Right atrium auricular region (tissue), 2 donors: ENCODE measurements at regions not wholly inside any gene's neighbourhood (a gene's known extent, or its start where the extent isn't known, plus 50 kb on each side); places are given as distances from the start of the nearest gene placed in this dataset.

Experiments
- DNase-seq: peaks from one replicate; pipeline ENCODE4 v3.0.0-alpha.2; 2019; ENCODE audit warnings: low spot score
- H3K27ac ChIP-seq, 2 donors: fragments of 200-600 bp; sonication (generic); 1 replicate in 1 of 2; 2 replicates in 1 of 2; pipeline ENCODE4 v1.5.1; 2016 to 2019
- H3K27me3 ChIP-seq, 2 donors: fragments of 200-600 bp; sonication (generic); one replicate each; pipeline versions ENCODE4 v1.5.1 to v1.6.0; 2017 to 2019
- H3K36me3 ChIP-seq: fragments of 200-600 bp; sonication (generic); one replicate; pipeline ENCODE4 v1.5.1; 2016
- H3K4me1 ChIP-seq, 2 donors: fragments of 200-600 bp; sonication (generic); one replicate each; pipeline versions ENCODE4 v1.5.1 to v1.6.0; 2017 to 2019
- H3K4me3 ChIP-seq, 2 donors: fragments of 200-600 bp; sonication (generic); 1 replicate in 1 of 2; 2 replicates in 1 of 2; pipeline ENCODE4 v1.5.1; 2017 to 2019; ENCODE audit warnings: mild to moderate bottlenecking in 1 of 2, moderate library complexity in 1 of 2
- H3K9me3 ChIP-seq, 2 donors: fragments of 200-600 bp; sonication (generic); one replicate each; pipeline ENCODE4 v1.5.1; 2019
- CTCF ChIP-seq, 2 donors: fragments of 200-600 bp; sonication (generic); IDR thresholded peaks; one replicate each; pipeline ENCODE4 v1.5.1; 2019; ENCODE audit warnings: antibody characterized with exemption in 2 of 2

- no peak for TF ChIP-seq CTCF (IDR thresholded peaks at IDR 0.05)
- Histone ChIP-seq H3K27me3 (no peaks in the 10 kb centered on the region), H3K4me1 (no peaks in the 10 kb centered on the region), H3K4me3 (no peak overlapping the region), H3K36me3 (no peaks in the 10 kb centered on the region), H3K9me3 (no peaks in the 10 kb centered on the region), H3K27ac (no peak overlapping the region)
- no peak for DNase-seq
These were observed 124.9 kb upstream of the OLIG2 start for GRCh38 chr21:32900814-32901213.

GRCh38 chr21:32907521-32907920, 118.2 kb upstream of the OLIG2 start:
- no peak overlapping the region for H3K27ac ChIP-seq
- no peaks in the 10 kb centered on the region for H3K9me3 ChIP-seq
- no peaks in the 10 kb centered on the region for H3K27me3 ChIP-seq
- H3K4me3 ChIP-seq: no peak overlapping the region
- no peak for TF ChIP-seq CTCF (IDR thresholded peaks at IDR 0.05)
- no peaks in the 10 kb centered on the region for H3K36me3 ChIP-seq
- no peaks in the 10 kb centered on the region for H3K4me1 ChIP-seq
- no peak for DNase-seq

- H3K36me3 ChIP-seq: no peaks in the 10 kb centered on the region
- no peak for DNase-seq
These were observed 117.2 kb upstream of the OLIG2 start for GRCh38 chr21:32908534-32908933.

GRCh38 chr21:32909393-32909792, 116.3 kb upstream of the OLIG2 start:
- no peak for DNase-seq
- no peak for TF ChIP-seq CTCF (IDR thresholded peaks at IDR 0.05)
- no peaks in the 10 kb centered on the region for H3K27me3 ChIP-seq

More at GRCh38 chr21:32908534-32908933, 117.2 kb upstream of the OLIG2 start:
- Histone ChIP-seq H3K4me3 (no peak overlapping the region), H3K27me3 (no peaks in the 10 kb centered on the region), H3K27ac (no peak overlapping the region), H3K9me3 (no peaks in the 10 kb centered on the region), H3K4me1 (no peaks in the 10 kb centered on the region)
- no peak for TF ChIP-seq CTCF (IDR thresholded peaks at IDR 0.05)

GRCh38 chr21:32914424-32915039, 111.2 kb upstream of the OLIG2 start:
- no peak for TF ChIP-seq CTCF (IDR thresholded peaks at IDR 0.05)
- no peak for DNase-seq

More at GRCh38 chr21:32909393-32909792, 116.3 kb upstream of the OLIG2 start:
- H3K36me3 ChIP-seq: no peaks in the 10 kb centered on the region
- no peaks in the 10 kb centered on the region for H3K4me1 ChIP-seq
- no peaks in the 10 kb centered on the region for H3K9me3 ChIP-seq
- H3K27ac ChIP-seq: no peak overlapping the region
- H3K4me3 ChIP-seq: no peak overlapping the region

GRCh38 chr21:32915099-32915498, 110.6 kb upstream of the OLIG2 start:
- Histone ChIP-seq H3K36me3 (no peaks in the 10 kb centered on the region), H3K4me3 (no peak overlapping the region), H3K27me3 (no peaks in the 10 kb centered on the region), H3K27ac (no peak overlapping the region), H3K9me3 (peaks cover 0 to 7% of the 10 kb centered on the region in 2 donors), H3K4me1 (no peaks in the 10 kb centered on the region)
- TF ChIP-seq CTCF (IDR thresholded peaks at IDR 0.05): no peak
- no peak for DNase-seq

More at GRCh38 chr21:32914424-32915039, 111.2 kb upstream of the OLIG2 start:
- Histone ChIP-seq H3K36me3 (no peaks in the 10 kb centered on the region), H3K4me1 (no peaks in the 10 kb centered on the region), H3K27ac (no peak overlapping the region), H3K4me3 (no peak overlapping the region), H3K9me3 (peaks cover 0 to 7% of the 10 kb centered on the region in 2 donors), H3K27me3 (no peaks in the 10 kb centered on the region)
